GM12864 (cell line): ENCODE measurements at regions not wholly inside any gene's neighbourhood (a gene's known extent, or its start where the extent isn't known, plus 50 kb on each side); places are given as distances from the start of the nearest gene placed in this dataset.
"Not testable (repeated sequence)": the region's sequence is repeated elsewhere in the genome, so short reads cannot be mapped to it uniquely, and the experiment has no call there.

Experiments
- DNase-seq: peaks from one replicate; pipeline ENCODE4 v3.0.0-alpha.2; 2011; ENCODE audit warnings: low read depth
- H3K4me3 ChIP-seq: 2 replicates; pipeline ENCODE4 v1.5.1; 2011; ENCODE audit warnings: mild to moderate bottlenecking, low read depth, low read length, control low read depth
- CTCF ChIP-seq: IDR thresholded peaks from 2 replicates; pipeline ENCODE4 v1.5.1; 2011; ENCODE audit warnings: low read depth, mild to moderate bottlenecking, moderate library complexity, low read length, control low read depth, inconsistent platforms; ENCODE audit errors: missing control alignments

- DNase-seq: no peak
- H3K4me3 ChIP-seq: no peak overlapping the region
- no peak for TF ChIP-seq CTCF
Measured at GRCh38 chr2:239721531-239721930, 303.6 kb downstream of the NDUFA10 start.

GRCh38 chr2:239720361-239721360 lies 304.5 kb downstream of the NDUFA10 start:
- no peak for DNase-seq
- H3K4me3 ChIP-seq: no peak overlapping the region
- TF ChIP-seq CTCF: no peak

GRCh38 chr2:239719791-239720360 lies 305.3 kb downstream of the NDUFA10 start:
- no peak overlapping the region for H3K4me3 ChIP-seq
- TF ChIP-seq CTCF: no peak
- no peak for DNase-seq

- not testable (repeated sequence) for H3K4me3 ChIP-seq, DNase-seq
Measured at GRCh38 chr2:239718991-239719390, 306.2 kb downstream of the NDUFA10 start.

GRCh38 chr2:239717706-239718105 lies 307.4 kb downstream of the NDUFA10 start:
- TF ChIP-seq CTCF: no peak
- no peak overlapping the region for H3K4me3 ChIP-seq
- no peak for DNase-seq

- no peak overlapping the region for H3K4me3 ChIP-seq
- no peak for TF ChIP-seq CTCF
- DNase-seq: no peak
Measured at GRCh38 chr2:239717319-239717675, 307.8 kb downstream of the NDUFA10 start.

- no peak for DNase-seq
- no peak for TF ChIP-seq CTCF
- no peak overlapping the region for H3K4me3 ChIP-seq
Measured at GRCh38 chr2:239716536-239717318, 308.4 kb downstream of the NDUFA10 start.
